CD4-positive, alpha-beta T cell treated with Interferon gamma for 1 hour (primary cell): ENCODE measurements at regions not wholly inside any gene's neighbourhood (a gene's known extent, or its start where the extent isn't known, plus 50 kb on each side); places are given as distances from the start of the nearest gene placed in this dataset.

ENCODE experiments used
- DNase-seq: peaks from one replicate; pipeline ENCODE4 v3.0.0-alpha.2; 2020

GRCh38 chr11:70631624-70632047 lies 233.3 kb downstream of the CTTN start:
- no peak for DNase-seq

DNA sequence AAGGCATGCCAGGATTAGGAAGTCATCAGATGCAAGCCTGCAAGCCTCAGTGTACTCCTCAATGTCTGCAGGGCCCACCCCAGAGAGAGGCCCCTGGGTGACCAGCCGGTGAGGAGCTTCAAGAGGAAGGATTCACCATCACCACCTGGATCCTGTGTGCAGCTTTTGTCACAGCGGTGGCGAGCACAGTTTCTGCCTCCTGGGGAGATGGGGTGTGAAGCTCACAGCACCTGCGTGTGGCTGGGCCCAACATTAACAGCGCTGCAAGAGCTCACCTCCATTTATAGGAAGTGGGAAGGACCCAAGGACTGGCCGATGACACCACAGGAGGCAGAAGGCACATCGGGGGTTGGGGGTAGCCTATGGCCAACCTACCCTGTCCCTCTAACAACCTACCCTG lies 235.3 kb downstream of the CTTN start:
- DNase-seq, result no peak

- no peak for DNase-seq
Measured at GRCh38 chr11:70636659-70637058, 238.3 kb downstream of the CTTN start.

GRCh38 chr11:70637186-70637800 lies 239.0 kb downstream of the CTTN start:
- no peak for DNase-seq

- no peak for DNase-seq
Measured at GRCh38 chr11:70637949-70638583, 239.7 kb downstream of the CTTN start.

DNA sequence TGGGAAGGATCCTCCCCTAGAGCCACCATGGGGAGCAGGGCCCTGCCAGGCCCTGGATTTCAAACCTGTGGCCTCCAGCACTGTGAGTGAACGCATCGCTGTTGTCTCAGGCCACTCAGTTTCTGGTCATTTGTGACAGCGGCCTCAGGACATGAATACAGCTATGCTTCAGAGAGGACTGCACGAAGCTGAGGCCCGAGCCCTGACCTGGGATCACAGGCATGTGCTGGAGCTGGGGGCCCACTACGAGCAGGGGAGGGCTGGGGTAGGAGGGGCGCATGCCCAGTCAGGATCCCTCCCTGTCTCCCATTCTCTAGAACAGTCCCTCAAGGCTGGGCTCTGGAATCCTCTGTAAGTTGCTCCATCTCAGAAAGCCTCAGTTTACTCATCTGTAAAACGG lies 242.1 kb downstream of the CTTN start:
- no peak for DNase-seq

- no peak for DNase-seq
Measured at GRCh38 chr11:70641369-70641768, 243.0 kb downstream of the CTTN start.

- DNase-seq, result no peak
Measured at GRCh38 chr11:70642266-70642665, 243.9 kb downstream of the CTTN start.

DNA sequence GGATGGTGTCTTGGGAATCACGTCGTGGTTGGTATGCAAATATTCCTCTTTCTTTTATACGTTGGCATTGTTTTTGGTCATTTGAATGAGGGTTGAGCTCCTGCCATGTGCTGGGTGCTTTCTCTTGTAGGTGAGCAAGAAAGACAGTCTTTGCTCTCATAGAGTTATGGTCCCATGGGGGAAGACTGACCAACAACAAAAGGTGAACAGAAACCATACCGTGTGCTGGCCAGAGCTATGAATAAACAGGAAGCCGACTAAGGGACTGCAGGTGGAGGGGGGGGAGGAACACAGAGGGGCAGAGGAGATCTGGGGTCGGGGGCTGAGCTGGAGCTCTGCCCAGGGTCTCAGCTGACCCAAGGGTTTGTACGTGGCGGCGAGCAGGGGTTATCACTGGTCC lies 245.3 kb downstream of the CTTN start:
- DNase-seq, result no peak

DNA sequence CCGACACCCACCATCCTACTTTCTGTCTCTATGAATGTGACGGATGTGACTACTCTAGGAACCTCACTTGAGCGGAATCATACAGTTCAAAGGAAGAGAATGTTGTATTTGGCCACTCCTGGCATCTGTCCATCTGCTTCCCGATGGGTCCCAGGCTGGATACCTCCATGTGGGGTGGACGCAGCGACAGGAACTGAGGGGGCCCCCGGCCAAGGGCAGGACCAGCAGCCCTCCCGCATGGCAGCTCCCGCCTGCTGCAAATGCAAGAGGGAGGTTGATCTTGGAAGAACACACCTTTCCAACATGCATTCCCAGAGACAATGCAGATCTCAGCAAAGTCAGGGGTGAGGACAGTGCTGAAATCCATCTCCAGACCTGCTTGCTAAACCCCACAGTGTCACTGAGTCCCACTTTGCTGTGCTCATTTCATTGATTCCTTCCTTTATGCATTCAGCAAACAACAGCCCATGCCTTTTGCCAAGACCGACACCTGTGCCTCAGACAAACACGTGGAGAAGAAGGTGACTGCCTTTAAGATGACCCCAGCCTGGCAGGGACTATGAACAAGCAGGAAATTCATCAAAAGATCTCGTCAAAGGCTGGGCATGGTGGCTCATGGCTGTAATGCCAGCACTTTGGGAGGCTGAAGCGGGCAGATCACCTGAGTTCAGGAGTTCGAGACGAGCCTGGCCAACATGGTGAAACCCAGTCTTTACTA lies 246.2 kb downstream of the CTTN start:
- DNase-seq, result no peak

DNA sequence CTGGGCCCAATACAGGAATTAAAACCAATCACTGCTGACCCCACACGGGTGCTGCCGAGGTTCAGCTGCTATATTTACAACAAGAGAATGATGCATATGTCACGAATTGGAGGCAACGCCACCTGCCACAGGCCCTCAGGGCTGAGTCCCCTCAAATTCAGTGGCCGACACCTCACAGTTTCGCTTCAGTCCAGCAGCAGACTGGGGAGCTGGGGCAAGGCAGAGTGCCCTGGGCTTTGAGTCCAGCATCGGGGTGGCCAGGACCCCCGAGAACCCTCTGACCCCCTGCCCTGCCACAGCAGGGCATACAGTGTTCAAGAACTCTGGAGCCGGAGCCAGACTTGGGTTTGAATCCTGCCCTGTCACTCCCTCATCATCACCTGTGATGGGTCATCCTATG lies 247.2 kb downstream of the CTTN start:
- DNase-seq, result no peak

- DNase-seq, result no peak
Measured at GRCh38 chr11:70646272-70647049, 248.1 kb downstream of the CTTN start.

DNA sequence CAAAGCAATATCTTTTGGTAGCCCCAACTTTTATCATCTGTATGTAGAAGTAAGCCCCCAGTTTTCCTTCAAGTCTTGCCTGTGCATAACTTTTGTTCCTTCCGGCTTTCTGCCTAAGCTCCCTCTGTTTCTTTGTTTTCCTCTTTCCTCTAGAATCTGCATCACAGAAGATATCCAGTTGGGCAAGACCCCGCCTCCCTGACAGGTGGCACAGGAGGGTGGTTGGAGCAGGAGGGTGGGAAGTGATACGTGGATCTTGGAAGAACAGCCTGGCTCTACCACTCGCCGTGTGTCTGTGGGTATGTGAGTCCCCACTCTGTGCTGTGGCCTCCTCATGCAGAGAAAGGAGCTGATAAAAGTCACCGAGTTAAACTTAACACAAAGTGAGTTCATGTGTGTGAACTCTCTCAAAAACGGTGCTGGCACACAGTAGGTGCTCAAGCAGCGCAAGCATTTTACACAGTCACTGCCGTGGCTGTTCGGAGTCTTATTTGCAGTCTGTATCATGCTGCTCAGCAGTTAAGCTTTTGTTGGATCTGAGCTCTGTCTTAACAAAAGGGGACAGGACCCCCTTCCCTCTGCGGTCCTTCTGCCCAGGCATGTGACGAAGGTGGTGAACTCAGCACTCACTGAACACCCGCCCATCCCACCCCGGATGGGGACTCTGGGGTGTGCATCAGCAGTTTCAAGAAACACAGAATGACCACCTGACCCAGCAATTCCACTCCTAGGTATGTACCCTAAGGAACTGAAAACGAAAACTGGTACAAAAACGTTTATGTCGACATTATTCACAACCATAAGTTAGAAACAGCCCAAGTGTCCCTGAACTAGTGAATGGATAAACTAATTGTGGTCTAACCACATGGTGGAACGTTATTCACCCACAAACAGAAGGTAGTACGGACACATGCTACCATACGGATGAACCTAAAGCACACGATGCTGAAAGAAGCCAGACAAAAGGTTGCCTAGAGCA lies 249.1 kb downstream of the CTTN start:
- no peak for DNase-seq

- no peak for DNase-seq
Measured at GRCh38 chr11:70650075-70650909, 252.0 kb downstream of the CTTN start.

DNA sequence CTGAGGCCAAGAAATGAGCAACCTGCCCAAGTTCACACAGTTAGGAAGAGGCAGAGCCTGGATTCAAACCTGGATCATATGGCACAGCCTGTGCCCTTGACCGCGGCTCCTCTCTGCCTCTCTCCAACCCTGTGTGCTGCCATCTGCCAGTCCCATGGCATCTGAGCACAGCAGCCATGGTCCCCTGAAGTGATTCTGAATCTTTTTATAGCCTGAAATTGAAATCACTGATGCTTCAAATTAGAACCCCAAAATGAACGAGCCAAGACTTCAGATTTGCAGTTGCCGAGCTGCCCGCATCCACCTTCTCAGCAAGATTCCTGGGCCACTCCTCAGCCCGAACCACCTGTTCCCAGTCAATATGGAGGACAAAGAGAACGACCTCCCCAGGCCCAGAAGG lies 252.7 kb downstream of the CTTN start:
- no peak for DNase-seq

DNA sequence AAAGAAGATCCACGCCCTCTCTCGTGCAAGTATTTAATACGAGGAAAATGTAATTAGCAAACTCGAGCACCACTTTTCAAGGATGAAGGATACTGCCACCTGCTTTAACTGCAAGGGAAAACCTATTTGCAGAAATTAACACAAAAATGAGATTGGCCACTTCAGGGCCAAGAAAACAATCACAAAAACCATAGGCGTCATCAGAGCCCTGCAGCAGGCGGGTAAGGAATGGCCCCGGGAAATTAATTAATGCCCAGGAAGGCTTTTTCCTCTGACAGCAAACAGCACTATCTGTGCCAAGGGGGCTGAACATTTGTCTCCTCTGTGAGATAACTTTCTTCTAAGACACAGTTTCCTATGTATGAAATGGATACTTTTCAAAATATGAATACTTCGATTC lies 255.7 kb downstream of the CTTN start:
- DNase-seq, result no peak

DNA sequence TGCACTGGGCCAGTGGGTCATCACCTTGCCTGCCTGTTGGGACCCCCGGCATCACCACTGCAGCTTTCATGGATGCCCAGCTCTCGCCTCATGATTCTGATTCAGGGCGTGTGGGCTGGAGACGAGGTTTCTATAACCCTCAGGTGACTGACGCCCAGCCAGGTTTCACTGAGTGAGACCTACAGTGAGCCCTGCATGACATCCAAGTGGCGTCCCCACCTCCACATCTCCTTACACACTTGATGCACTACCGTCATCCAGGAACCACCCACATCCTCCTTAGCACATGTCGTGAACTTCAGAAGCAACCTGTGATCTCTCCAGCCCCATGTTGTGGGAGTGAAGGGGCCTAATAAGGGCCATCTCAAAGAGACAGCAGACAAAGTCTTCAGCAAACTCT lies 257.5 kb downstream of the CTTN start:
- DNase-seq, result no peak

- no peak for DNase-seq
Measured at GRCh38 chr11:70656252-70656651, 257.9 kb downstream of the CTTN start.

DNA sequence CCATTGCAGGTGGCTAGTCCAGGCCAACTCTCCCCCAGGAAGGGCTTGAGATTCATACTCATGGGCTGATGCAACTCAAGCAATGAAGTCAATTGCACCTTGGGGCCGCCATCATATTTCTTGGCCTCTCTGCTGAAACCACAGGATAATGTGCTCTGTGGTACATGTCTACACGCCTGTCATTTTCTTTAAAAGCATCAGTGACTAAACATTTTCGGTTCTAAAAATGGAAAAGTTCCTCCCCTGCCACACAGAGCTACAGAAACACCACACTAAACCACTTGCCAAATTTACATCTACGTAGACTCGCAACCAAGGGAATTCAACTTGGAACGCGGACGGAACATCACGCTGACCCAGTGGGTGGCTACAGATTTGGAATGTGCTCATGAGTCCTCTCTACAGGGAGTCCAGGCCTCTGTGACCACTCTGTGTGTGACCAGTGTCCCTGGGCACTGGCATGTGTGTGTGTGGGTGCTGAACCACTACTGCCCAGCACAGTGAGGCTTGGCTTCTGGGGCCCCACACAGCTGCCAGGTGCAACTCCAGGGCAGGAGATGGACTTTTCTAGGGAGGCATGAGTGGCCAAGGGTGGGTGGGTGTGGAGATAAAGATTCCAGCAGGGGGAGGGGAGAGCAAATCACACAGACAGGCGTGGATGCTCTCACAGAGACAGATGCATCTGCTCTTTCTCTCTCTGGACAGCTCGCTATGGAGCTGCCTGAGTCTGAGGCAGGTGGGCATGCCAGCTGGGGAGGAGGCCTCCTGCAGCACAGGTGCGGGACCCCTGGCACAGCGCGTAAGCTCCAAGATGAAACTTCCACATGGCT lies 261.9 kb downstream of the CTTN start:
- DNase-seq, result no peak

DNA sequence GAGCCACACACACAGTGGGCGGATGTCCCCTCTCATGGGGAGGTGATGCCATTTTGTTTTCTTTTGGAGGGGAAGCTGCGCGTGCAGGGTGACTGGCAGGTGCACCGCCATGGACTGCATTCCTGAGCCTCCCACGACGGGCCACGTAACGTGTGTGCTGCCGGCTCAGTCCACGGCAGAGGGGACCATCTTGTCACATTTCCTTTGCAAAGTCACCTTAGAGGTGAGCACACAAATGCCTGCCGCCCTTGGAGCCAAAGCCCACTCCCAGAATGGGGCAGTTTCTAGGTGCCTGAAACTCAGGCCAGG lies 262.5 kb downstream of the CTTN start:
- DNase-seq, result no peak
